ENCODE measurements at regions not wholly inside any gene's neighbourhood (a gene's known extent, or its start where the extent isn't known, plus 50 kb on each side); places are given as distances from the start of the nearest gene placed in this dataset.
"Not testable (repeated sequence)": the region's sequence is repeated elsewhere in the genome, so short reads cannot be mapped to it uniquely, and the experiment has no call there.

DNA sequence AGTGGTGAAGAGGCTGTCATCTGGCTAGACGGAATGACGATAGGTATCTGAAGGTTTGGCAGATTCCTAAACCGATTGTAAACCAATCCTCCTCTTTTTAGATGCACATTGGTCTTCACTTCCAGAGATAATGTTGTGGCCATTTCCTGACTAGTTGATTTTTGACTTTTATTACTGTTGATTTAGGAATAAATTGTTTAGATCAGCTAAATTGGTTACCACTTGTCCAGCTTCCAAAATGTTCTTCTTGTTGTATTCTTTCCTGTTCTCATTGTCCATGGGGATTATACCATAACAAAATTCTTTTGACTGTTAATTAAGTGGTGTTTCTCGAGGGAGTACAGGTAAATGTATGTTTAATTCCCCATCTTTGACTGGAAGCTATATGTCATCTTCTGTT is 119.7 kb downstream of the MACROH2A1 start:
- no peak for DNase-seq (ENCODE audit: low read depth)

DNA sequence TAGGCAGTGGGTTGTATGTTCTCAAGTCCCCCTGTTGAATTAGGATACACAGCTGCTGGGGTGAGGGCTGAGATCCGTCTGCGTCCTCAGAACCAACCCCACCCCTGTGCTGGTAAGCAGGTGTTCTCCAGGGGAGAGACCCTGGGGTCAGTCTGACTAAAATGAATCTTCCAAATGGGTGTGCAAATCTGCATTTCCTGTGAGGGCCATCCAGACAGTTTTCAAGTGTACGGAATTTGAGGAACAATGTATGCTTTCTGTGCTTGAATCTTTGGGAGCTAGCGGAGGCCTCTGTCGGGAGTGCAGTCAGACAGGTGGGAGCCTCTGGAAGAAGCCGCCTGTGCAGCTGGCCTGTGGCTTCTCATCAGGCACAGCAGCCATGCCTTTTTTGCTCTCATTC is 122.9 kb downstream of the MACROH2A1 start:
- no peak for DNase-seq (ENCODE audit: low read depth)

DNA sequence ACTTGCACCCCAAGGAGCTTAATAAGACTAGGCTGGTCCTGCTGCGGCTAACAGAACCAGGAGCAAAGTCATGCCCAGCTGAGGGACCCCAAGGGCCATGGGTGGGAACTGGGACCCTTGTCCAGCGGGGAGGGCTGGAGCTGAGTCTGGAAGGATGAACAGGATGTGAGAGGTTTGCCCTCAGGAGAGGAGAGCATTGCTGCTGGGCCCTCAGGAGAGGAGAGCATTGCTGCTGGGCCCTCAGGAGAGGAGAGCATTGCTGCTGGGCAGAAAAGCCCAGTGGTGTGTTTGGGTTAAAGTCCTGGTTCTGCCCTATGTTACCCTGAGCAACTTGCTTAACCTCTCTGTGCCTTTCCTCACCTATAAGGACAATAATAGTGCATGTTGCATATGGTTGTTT is 125.8 kb downstream of the MACROH2A1 start:
- DNase-seq (ENCODE audit: low read depth): no peak

DNA sequence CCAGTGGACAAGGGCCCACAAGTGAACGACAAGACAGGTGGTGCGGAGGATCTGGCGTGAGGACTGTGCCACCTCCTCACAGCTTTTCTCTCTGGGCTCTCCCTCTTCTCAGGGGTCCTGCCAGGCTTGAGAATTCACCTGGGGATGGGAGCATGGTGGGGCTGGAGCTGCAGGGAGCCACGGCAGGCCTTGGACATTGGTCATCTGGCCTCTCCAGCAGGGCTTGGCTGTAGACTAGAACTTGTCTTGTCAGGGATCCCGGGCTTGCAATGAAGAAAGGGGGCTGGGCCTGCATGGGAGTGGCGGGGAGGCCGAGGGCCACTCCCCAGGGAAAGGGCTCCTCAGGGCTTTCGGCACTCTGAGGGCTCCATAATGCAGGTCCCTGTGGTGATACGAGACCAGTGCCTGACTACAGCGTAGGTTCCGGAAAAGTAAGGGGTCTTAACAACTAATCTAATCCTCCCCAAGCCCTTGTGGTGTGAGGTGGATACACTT is 126.7 kb downstream of the MACROH2A1 start:
- no peak for DNase-seq (ENCODE audit: low read depth)

DNA sequence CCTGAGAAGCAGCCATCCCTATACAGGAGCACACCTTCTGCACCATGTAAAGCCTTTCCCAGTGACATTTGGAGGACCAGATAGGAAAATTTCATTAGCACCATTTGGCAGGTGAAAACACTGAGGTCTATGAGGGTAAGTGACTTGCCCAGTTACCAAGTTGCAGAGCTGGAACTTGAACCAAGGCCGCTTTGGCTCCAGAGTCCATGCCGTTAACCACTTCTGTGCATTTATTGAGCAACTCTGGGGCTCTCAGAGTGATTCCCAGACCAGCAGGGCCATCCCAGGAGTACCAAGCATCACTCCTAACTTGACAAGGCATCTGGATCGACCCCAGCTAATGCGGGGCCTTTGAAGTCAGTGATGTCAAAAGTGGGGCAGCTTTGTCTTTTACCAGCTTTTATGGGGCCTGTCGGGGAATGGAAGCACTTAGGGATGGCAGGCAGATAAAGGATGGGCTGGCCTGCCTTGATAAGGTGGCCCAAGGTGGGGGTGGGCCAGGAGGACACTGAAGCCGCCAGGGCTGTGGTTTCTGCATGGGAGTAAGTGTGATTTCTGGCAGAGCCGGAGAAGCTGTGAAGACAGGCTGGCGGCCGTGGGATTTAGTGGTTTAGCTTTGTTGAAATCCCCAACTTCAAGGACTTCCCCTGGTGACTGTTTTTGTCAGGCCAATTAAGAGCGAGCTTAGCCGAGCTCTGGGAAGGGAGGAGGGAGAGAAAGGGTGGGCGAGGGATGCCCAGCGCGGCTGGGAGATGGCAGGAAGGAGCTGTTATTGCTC is 127.3 kb downstream of the MACROH2A1 start:
- DNase-seq (ENCODE audit: low read depth): peak; percentile 55

DNA sequence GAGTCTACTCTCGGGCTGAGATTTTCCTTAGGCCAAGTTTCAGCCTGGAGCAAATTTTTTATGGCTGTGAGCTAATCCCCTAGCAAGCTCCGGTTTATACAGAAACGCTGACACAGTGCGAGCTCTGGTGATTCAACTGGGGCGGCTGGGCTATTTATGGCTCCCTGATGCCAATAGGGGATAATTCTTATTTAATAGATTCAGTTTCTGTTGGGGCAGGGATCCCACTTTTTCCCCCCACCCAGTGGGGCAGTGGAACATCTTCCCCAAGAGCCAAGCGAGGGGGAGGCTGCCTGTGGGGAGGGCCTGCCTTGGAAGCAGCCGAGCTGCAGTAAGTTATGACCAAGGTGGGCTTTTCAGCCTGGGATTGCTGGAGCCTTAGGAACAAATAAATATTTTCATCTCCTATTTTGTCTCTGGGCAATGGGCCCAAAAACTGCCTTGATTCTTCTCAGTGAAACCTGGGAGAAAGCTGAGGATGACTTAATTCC is 129.1 kb downstream of the MACROH2A1 start:
- DNase-seq (ENCODE audit: low read depth): peak; percentile 78

DNA sequence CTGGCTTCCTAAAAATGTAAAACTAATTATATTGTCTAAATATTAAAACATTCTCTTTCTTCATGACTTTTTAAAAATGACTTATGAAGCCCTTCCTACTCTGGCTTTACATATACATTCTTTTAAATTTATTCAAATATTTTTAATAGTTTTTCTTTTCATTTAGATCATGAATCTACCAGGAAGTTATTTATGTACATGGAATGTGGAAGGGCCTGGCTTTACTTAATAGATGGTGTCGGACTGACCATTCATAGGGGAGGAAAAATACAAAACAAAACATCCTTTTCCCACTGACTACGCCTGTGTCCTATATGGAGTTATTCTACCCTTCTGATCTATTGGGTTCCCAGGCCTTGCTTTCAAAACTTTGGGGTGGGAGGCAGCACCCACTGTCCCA is 129.8 kb downstream of the MACROH2A1 start:
- peak; percentile 6 for DNase-seq (ENCODE audit: low read depth)

DNA sequence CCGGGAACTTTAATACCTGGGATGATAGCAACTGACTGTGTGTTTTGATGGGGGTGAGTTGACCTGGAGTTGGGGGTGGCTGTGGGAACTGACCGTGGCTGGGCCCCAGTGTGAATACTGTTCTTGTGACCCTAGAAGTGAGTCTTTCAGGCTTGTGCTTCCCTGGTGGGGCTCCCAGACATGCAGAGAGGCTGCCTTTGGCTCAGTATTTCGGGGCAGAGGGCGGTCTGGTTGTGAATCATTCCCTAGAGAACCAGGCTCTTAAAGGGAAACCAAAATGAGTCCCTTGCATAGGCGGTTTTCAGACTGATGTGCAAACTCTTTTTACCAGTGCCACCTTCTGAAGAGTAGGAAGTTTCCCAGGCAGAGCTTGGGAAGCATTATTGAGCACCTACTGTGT is 132.1 kb downstream of the MACROH2A1 start:
- peak; percentile 15 for DNase-seq (ENCODE audit: low read depth)

DNA sequence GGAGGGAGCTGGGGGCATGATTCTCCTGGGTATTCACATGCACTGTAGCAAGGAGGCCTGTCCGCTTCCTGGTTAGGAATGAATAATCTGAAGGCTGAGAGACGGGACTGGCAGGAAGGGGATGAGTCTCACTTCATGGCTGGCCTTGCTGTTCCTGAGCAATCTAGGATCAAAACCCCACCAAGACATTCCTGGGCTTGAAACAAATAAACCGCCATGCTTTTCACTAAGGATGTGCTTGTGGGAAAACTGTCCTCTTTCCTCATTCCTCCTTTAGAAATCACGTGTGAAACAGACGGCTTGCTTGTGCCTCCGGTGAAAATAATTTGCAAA is 132.8 kb downstream of the MACROH2A1 start:
- no peak for DNase-seq (ENCODE audit: low read depth)

DNA sequence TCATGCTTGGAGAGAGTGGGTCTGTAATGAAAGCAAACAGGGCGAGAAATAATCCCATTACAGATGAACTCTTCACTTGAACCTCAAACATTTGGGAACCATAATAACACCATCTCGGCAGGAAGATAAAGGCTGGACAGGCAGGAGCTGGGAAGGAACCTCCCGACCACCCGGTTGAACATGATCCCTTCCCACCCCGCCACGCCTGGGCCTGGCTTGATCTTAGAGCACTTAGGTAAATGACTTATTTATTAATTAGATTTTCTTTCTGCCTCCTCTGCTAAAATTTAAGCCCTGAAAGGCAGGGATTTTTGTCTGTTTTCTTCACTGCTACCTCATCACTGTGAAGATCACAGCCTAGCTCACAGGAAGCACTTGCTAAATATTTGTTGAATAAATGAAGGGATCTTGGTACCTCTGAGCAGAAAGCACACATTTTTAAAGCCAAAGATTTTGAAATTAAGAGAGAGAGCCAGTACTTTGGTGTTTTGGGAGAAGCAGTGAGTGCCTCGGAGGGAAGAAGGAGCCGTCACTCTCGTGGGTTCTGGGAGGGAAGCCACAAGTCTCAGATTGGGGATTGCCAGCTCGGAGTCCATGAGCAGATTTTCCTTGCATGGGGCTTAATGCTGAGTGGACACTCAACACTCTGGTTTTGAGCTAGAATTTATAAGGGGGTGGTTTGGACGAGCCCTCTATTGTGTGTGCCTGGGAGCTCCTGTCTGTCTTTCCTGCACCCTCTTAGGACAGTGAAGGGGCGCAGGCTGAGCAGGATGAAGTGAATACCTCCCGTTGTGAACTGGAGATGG is 133.3 kb downstream of the MACROH2A1 start:
- DNase-seq (ENCODE audit: low read depth): no peak

DNA sequence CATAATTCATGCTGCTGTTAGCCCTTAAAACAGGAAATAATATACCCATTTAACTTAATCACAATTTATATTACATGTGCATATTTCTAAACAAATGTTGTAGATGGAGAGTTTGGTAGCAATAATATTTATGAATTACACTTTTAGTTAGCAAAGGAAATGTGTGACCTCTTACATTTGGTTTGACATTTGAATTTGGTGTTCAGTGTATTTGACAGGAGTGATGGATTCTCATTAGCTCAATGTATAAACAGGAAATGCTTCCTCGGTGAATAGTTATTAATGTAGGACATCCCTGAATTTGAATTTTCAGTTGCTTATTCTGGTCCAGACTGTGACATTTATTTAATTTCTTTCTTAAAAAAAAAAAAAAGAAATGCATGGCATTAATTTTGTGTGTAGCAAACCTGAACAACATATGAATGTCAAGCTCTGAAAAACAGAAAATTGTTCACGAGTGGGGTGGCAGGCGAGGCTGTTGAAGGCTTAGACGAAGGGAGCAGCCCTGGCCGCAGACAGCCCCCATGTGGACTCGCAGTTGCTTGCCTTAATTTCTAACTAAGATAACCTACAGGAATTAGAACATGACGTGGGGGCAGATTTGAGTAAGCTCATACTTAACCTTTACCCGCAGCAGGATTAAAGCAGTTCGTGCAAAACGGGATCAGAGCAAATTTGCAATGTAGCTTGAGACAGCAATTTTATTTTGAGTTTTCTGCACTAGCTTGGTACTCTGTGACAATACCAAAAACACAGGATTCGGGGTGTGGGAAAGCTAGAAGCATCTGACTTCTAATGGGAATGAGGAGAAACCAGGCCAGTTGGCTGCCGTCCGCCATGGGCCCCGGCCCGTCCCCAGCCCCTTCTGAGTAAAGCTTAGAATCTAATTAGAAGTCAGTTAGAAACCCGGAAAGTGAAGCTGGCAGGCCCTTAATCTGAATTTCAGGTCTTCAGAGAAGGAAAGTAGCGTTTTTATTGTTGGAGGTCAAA is 134.3 kb downstream of the MACROH2A1 start:
- DNase-seq (ENCODE audit: low read depth): no peak

DNA sequence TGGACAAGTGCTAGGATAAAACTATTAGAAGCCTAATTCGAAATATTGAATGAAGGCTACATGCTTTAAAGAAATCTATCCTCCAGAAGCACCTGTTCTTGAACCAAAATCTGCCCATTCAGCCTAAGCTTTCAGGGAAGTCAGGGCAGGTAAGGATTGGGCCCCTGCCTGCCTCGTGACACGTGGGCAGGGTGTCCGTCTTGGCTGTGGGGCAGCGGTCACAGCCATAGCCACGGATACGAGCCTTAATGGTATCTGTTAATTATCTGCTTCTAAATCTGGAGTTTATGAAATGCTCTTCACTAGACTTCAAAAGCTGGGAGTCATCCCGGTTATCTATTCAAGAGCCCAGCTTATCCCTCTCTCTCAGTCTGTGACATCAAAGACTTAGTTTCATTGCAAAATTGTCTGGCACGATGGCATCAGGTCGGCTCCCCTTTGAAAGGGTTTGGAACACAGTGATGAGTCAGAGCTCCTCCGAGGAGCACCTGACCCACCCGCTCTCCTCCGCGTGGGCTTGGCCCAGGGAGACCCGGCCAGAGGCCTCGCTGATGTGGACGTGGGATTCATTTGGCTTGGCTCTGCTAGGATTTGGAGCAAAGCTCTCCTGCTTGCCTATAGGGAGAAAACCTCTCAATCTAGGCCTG is 135.9 kb downstream of the MACROH2A1 start:
- no peak for DNase-seq (ENCODE audit: low read depth)

DNA sequence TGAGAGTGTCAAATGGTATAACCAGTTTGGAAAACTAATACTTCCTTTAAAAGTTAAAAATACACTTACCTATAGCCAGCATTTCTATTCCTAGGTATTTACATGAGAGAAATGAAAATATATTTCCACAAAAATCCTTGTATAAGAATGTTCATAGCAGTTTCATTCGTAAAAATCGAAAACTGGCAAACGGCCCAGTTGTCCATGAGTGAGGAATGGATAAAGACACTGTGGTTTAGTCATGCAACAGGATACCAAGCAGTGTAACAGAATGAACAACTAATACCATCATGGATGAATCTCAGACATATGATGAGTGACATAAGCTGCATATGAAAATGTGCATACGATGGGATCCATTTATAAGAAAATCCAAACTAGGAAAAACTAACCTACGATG is 136.7 kb downstream of the MACROH2A1 start:
- DNase-seq (ENCODE audit: low read depth): peak; percentile 23

DNA sequence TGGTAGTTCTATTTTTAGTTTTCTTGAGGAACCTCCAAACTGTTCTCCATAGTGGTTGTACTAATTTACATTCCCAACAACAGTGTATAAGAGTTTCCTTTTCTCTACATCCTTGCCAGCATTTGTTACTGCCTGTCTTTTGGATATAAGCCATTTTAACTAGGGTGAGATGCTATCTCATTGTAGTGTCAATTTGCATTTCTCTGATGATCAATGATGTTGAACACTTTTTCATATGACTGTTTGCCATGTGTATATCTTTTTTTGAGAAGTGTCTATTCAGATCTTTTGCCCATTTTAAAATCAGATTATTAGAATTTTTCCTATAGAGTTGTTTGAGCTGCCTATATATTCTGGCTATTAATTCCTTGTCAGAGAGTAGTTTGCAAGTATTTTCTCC is 138.9 kb downstream of the MACROH2A1 start:
- not testable (repeated sequence) for DNase-seq (ENCODE audit: low read depth)

DNA sequence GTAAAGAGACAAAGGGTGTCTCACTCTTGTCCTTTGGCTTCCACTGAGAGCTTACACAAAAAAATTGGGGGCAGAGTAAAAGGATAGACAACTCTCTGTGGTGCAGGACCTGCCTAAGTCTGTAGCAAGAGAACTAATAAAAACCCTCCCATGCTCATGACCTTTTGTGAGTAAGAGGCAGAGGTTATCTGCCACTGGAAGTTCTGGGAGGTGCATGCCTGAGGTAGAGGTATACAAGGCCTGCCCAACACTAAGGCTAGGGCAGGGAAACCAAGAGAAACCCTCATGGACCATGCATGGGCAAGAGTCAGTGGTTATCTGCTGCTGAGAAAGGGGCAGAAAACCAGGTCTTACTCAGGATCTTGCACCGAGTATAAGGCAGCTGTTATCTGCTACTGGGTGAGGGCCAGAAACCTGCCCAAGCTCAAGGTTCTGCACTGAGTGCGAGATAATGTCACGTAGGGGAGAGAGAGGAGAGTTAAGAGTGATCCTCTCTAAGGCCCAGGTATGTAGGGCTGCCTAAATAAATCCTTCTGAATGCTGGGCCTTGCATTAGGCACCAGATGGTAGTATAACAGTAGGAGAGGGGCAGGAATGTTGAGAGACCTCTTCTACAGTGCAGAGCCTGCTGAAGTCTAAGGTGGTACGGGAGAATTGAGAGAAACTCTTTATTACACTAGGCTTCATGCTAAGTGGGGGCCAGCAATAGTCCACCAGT is 143.4 kb downstream of the MACROH2A1 start:
- DNase-seq (ENCODE audit: low read depth): no peak

DNA sequence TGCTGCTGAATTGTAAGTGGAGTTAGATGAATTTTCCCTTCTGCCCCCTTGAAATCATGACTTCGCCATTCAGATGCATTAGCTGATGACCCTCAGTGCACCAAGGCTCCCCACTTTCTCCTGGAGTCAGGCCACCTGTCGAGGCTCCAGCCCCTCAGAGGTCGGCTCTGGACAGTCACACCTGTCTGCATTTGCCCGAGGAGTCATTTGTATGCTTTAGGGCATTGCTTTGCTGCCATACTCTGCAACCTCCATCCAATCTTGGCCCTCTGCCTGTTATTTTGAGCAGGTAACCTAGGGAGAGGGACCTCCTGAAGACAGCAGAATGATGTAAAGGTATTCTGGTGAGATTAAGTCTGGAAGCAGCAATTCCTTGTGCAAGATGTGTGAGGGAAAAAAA is 144.8 kb downstream of the MACROH2A1 start:
- DNase-seq (ENCODE audit: low read depth): no peak

DNA sequence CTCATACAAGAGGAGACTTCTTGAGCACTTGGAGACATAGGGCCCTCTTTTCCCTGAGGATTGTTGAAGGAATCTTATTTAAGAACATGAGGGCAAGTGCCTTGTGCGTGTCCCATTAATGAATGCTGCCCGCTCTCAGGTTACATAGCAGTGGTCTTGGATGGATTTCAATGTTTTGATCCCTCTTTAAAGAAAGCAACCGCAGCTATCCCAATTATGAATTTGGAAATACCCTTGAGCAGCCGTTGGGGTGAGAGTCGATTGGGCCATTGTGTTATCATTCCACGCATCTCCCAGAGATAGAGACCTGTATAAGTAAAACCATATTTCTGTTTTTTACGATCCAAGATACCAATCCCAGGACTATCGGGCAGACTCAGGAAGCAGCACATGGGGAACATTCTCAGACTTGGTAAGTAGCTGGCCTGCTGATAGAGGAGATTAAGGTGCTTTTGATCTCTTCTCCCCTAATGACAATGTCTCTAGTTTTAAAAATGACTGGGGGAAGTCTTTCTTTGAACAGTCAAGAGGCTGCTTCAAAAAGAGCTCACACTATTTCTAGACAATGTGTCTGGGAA is 145.3 kb downstream of the MACROH2A1 start:
- DNase-seq (ENCODE audit: low read depth): no peak

DNA sequence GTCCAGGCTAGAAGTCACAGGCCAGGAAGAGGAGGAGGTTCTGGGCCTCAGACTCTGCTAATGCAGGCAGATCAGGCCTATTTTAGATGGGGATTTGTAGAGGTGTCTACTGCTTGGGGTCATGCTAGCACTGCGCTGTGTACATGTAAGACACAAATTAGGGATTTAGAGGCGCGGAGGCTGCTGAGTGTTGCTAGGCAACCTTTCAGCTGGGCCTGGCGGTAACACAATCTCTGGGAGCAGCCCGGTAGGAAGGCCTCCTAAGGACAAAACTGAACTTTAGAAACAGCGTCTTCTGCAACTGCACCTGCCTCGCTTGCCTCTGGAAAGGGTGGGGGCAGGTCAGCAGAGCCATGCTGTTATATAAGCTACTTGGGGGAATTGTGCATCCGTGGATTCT is 147.9 kb downstream of the MACROH2A1 start:
- no peak for DNase-seq (ENCODE audit: low read depth)

DNA sequence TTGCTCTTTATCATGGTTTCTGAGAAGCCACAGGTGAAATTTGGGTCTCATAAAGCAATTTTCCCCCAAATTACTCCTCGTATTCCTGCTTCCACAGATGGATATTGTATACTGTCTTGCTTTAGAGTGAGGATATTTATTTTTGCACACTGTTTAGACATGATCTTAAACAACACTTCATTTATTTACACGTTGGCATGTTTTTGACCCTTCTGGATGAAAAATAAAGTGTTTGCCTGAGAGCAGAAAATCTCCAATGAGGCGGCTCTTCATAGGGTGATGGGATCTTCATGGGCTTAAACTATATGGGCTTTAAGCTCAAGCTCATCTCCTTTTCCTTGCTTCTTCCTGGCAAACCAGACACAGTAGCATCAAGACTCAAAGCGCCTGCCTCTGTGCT is 148.4 kb downstream of the MACROH2A1 start:
- no peak for DNase-seq (ENCODE audit: low read depth)

DNA sequence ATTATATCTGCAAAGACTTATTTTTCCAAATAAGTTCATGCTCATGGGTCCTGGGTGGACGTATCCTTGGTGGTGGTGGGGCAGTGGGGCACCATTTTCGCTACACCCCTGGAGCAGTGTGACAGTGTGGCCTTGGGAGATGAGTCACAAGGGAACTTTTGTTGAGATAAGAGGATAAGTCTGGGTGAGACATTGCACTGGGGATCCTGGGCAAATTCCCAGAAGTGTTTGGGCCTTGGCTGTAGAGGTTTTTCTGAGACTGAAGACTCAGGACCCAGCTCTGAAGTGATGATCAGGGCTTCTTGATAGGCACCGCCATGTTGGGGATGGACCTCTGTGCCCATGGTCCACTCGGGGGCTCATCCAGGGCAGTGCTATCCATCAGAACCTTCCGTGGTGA is 149.4 kb downstream of the MACROH2A1 start:
- no peak for DNase-seq (ENCODE audit: low read depth)

Data from LHCN-M2 (cell line).